Right lobe of liver (tissue), 6 donors: ENCODE measurements at regions not wholly inside any gene's neighbourhood (a gene's known extent, or its start where the extent isn't known, plus 50 kb on each side); places are given as distances from the start of the nearest gene placed in this dataset.
"Not testable (repeated sequence)": the region's sequence is repeated elsewhere in the genome, so short reads cannot be mapped to it uniquely, and the experiment has no call there.

Experiments
- ATAC-seq, 4 donors: fragments of 200-7000 bp; cut with Tn5 transposase; one replicate each; pipeline ENCODE4 v1.9.1; 2020; ENCODE audit warnings: mild to moderate bottlenecking in 4 of 4, moderate library complexity in 4 of 4
- DNase-seq, 3 donors: peaks; one replicate each; pipeline ENCODE4 v3.0.0-alpha.2; 2020
- H3K27ac ChIP-seq, 3 donors: fragments of 200-600 bp; one replicate each; pipeline ENCODE4 v1.8.0; 2022
- H3K27me3 ChIP-seq, 2 donors: fragments of 200-600 bp; one replicate each; pipeline ENCODE4 v1.8.0; 2022
- H3K36me3 ChIP-seq, 4 donors: fragments of 200-600 bp; sonication (generic) in 1 of 4; one replicate each; pipeline versions ENCODE4 v1.5.1 to v1.8.0; 2017 to 2022; ENCODE audit warnings: control low read depth in 1 of 4
- H3K4me1 ChIP-seq, 4 donors: fragments of 200-600 bp; sonication (generic) in 1 of 4; one replicate each; pipeline versions ENCODE4 v1.5.1 to v1.8.0; 2017 to 2022; ENCODE audit warnings: control low read depth in 1 of 4
- H3K4me3 ChIP-seq, 3 donors: fragments of 200-600 bp; one replicate each; pipeline ENCODE4 v1.8.0; 2022
- H3K9me3 ChIP-seq, 4 donors: fragments of 200-600 bp; sonication (generic) in 1 of 4; one replicate each; pipeline versions ENCODE4 v1.5.1 to v1.8.0; 2017 to 2022; ENCODE audit warnings: control low read depth in 1 of 4
- POLR2A ChIP-seq: fragments of 450-650 bp; IDR thresholded peaks from one replicate; pipeline ENCODE4 v1.6.1; 2017; ENCODE audit warnings: antibody characterized with exemption, mild to moderate bottlenecking
- WGBS: methylation state at CpG from one replicate; pipeline ENCODE4 v1.1.6; 2018; ENCODE audit warnings: low coverage, low lambda C conversion rate; ENCODE audit not compliant: insufficient coverage; ENCODE audit errors: missing lambda C conversion rate; 5-methylcytosine and 5-hydroxymethylcytosine counted together
- intact Hi-C, 2 donors: fragments of 100-400 bp; cut with DNase I; formaldehyde crosslinking; loops; one replicate each; pipeline versions ENCODE4 v1.11.2 to v1.14.1; 2022
- TF ChIP-seq, protein P1 (sequence below), 4 donors: fragments of 200-600 bp in 3 of 4; fragments of 450-650 bp in 1 of 4; IDR thresholded peaks; one replicate each; pipeline versions ENCODE4 v1.5.1 to v1.8.0; 2016 to 2022; ENCODE audit warnings: antibody characterized with exemption in 4 of 4, mild to moderate bottlenecking in 2 of 4
- donor health status: DM: no; HTN: yes; CAD: no.
- donor health status: DM: no; HTN: no; CAD: no.
- donor health status: DM: no; HTN: no; CAD: no.
- donor health status: DM: no; HTN: yes; CAD: no.
- donor health status: DM: no; HTN: yes; CAD: no.

DNA sequence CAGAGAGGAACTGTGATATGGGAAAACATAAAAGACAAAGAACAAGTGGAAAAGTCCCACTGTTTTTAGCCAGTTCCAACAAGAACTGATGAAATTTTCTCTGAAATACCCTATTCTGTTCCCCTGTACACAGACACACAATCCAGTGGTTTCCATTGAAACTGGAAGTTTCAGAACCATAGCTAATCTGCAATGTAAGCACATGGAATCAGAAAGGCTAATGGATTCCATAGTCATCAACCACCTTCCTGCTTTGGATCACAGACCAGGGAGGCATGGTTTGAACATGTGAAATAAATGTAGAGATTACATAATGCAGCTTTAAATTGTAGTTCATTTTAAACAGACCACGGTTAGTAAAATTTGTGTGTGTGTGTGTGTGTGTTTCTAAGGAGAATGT, 242.1 kb downstream of the GJA1 start:
- ATAC-seq (no peak), DNase-seq (no peak)
- TF ChIP-seq, protein P1, sequence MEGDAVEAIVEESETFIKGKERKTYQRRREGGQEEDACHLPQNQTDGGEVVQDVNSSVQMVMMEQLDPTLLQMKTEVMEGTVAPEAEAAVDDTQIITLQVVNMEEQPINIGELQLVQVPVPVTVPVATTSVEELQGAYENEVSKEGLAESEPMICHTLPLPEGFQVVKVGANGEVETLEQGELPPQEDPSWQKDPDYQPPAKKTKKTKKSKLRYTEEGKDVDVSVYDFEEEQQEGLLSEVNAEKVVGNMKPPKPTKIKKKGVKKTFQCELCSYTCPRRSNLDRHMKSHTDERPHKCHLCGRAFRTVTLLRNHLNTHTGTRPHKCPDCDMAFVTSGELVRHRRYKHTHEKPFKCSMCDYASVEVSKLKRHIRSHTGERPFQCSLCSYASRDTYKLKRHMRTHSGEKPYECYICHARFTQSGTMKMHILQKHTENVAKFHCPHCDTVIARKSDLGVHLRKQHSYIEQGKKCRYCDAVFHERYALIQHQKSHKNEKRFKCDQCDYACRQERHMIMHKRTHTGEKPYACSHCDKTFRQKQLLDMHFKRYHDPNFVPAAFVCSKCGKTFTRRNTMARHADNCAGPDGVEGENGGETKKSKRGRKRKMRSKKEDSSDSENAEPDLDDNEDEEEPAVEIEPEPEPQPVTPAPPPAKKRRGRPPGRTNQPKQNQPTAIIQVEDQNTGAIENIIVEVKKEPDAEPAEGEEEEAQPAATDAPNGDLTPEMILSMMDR (IDR thresholded peaks at IDR 0.05): no peak
- TF ChIP-seq POLR2A: no peak
- Histone ChIP-seq H3K4me1 (no peaks in the 10 kb centered on the region), H3K27ac (no peak overlapping the region), H3K4me3 (no peak overlapping the region), H3K36me3 (no peaks in the 10 kb centered on the region), H3K9me3 (no peaks in the 10 kb centered on the region), H3K27me3 (no peaks in the 10 kb centered on the region)
- intact Hi-C loops: no loop called here
- WGBS: 31% methylated on average over 1 of the region's 1 CpG

DNA sequence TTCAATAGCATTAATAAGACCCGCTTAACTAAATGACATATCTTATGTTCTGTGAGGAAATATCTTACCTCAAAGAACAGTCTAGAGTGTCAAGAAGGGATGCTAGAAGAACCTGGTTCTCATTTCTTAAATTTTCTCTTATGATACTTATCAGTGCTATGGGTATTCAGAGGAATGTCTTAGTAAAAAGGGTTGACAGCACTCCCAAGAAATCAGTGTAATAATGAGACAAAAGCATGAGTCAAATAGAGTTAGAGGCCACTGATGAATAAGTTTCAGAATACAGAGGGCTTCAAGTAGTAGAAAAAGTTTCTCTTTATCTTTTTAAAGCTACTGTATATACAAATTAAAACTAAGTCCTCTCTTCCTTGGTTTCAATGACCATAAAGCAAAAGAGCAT, 242.8 kb downstream of the GJA1 start:
- ATAC-seq (no peak), DNase-seq (no peak)
- Histone ChIP-seq H3K4me1 (no peaks in the 10 kb centered on the region), H3K9me3 (no peaks in the 10 kb centered on the region), H3K27me3 (no peaks in the 10 kb centered on the region), H3K36me3 (no peaks in the 10 kb centered on the region), H3K4me3 (no peak overlapping the region), H3K27ac (no peak overlapping the region)
- 63% methylated on average over 1 of the region's 1 CpG for WGBS
- intact Hi-C loops: no loop called here
- no peak for TF ChIP-seq POLR2A
- TF ChIP-seq, protein P1 (IDR thresholded peaks at IDR 0.05): no peak

DNA sequence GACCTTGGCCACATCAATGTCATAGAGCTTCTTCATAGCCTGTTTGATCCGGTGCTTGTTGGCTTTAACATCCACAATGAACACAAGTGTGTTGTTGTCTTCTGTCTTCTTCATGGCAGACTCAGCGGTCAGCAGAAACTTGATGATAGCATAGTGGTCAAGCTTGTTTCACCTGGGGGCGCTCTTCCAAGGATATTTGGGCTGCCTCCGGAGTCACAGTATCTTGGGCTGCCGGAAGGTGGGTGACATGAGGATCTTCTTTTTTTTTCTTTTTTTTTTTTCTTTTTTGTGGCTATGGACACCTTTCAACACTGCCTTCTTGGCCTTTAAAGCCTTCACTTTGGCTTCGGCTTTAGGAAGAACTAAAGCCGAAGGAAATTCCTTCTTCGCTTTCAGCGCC, 244.6 kb downstream of the GJA1 start:
- intact Hi-C loops: no loop called here
- TF ChIP-seq, protein P1 (IDR thresholded peaks at IDR 0.05): no peak
- TF ChIP-seq POLR2A: no peak
- no peak for DNase-seq
- Histone ChIP-seq H3K36me3 (no peaks in the 10 kb centered on the region), H3K27ac (no peak overlapping the region), H3K4me1 (no peaks in the 10 kb centered on the region), H3K9me3 (no peaks in the 10 kb centered on the region), H3K4me3 (no peak overlapping the region), H3K27me3 (no peaks in the 10 kb centered on the region)
- 67% methylated on average over 8 of the region's 9 CpGs for WGBS
- no peak for ATAC-seq

DNA sequence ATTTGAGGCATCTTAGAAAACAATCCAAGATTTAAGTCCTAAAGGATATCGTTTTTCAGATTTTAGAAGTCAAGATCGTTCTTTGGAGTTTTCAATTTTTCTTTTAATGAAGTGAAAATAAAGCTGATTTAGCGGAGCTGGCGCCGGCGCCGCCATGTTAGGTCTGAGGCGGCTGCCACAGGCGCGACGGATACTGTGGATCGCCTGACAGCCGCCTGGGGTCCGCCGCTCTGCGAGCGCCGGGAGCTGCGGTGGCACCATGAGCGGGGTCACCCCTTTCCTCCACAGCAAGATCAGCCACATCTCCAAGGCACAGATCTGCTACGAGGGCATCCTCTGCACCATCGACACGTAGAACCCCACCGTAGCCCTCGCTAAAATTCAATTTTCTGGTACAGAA, 247.2 kb downstream of the GJA1 start:
- Histone ChIP-seq H3K4me3 (no peak overlapping the region), H3K27ac (no peak overlapping the region), H3K9me3 (no peaks in the 10 kb centered on the region), H3K4me1 (no peaks in the 10 kb centered on the region), H3K36me3 (no peaks in the 10 kb centered on the region), H3K27me3 (no peaks in the 10 kb centered on the region)
- intact Hi-C loops: no loop called here
- DNase-seq (no peak), ATAC-seq (no peak)
- WGBS: 77% methylated on average over 12 of the region's 25 CpGs
- TF ChIP-seq, protein P1 (IDR thresholded peaks at IDR 0.05): no peak
- TF ChIP-seq POLR2A: no peak

DNA sequence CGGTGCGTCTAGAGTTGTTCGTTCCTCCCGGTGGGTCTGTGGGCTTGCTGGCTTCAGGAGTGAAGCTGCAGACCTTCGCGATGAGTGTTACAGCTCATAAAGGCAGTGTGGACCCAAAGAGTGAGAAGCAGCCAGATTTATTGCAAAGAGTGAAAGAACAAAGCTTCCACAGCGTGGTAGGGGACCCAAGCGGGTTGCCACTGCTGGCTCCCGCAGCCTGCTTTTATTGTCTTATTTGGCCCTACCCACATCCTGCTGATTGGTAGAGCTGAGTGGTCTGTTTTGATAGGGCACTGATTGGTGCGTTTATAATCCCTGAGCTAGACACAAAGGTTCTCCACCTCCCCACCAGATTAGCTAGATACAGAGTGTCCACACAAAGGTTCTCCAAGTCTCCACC, 250.4 kb downstream of the GJA1 start:
- not testable (repeated sequence) for H3K4me1 ChIP-seq

More for the DNA sequence above, 250.4 kb downstream of the GJA1 start:
- intact Hi-C loops, H3K27ac ChIP-seq, H3K36me3 ChIP-seq, DNase-seq, H3K9me3 ChIP-seq, H3K27me3 ChIP-seq, H3K4me3 ChIP-seq, ATAC-seq: not testable (repeated sequence)
- WGBS: 87% methylated on average over 10 of the region's 10 CpGs
